ENCODE measurements at regions not wholly inside any gene's neighbourhood (a gene's known extent, or its start where the extent isn't known, plus 50 kb on each side); places are given as distances from the start of the nearest gene placed in this dataset.

- no peaks in the 10 kb centered on the region for H3K9me3 ChIP-seq (ENCODE audit: severe bottlenecking)
- H3K36me3 ChIP-seq: no peaks in the 10 kb centered on the region
- TF ChIP-seq CTCF (IDR thresholded peaks at IDR 0.05; ENCODE audit: low read depth, low read length): no peak
- no peak overlapping the region for H3K4me3 ChIP-seq (ENCODE audit: low read depth, low read length)
- no peaks in the 10 kb centered on the region for H3K27me3 ChIP-seq (ENCODE audit: insufficient read depth, low read depth, severe bottlenecking)
- no peak for DNase-seq
- no peak overlapping the region for H3K27ac ChIP-seq
Measured at GRCh38 chr6:145031001-145031400, 704.3 kb downstream of the EPM2A start.

- no peak for TF ChIP-seq CTCF (IDR thresholded peaks at IDR 0.05; ENCODE audit: low read depth, low read length)
- H3K27me3 ChIP-seq (ENCODE audit: insufficient read depth, low read depth, severe bottlenecking): no peaks in the 10 kb centered on the region
- H3K4me3 ChIP-seq (ENCODE audit: low read depth, low read length): no peak overlapping the region
- H3K36me3 ChIP-seq: no peaks in the 10 kb centered on the region
- DNase-seq: no peak
- H3K9me3 ChIP-seq (ENCODE audit: severe bottlenecking): no peaks in the 10 kb centered on the region
- H3K27ac ChIP-seq: no peak overlapping the region
Measured at GRCh38 chr6:145031962-145032361, 703.4 kb downstream of the EPM2A start.

GRCh38 chr6:145032562-145033145, 702.7 kb downstream of the EPM2A start:
- Histone ChIP-seq H3K27me3 (ENCODE audit: insufficient read depth, low read depth, severe bottlenecking) (no peaks in the 10 kb centered on the region), H3K27ac (no peak overlapping the region), H3K36me3 (no peaks in the 10 kb centered on the region), H3K9me3 (ENCODE audit: severe bottlenecking) (no peaks in the 10 kb centered on the region), H3K4me3 (ENCODE audit: low read depth, low read length) (no peak overlapping the region)
- TF ChIP-seq CTCF (IDR thresholded peaks at IDR 0.05; ENCODE audit: low read depth, low read length): no peak
- DNase-seq: no peak

- no peaks in the 10 kb centered on the region for H3K9me3 ChIP-seq (ENCODE audit: severe bottlenecking)
- H3K36me3 ChIP-seq: no peaks in the 10 kb centered on the region
- TF ChIP-seq CTCF (IDR thresholded peaks at IDR 0.05; ENCODE audit: low read depth, low read length): no peak
- DNase-seq: no peak
- H3K4me3 ChIP-seq (ENCODE audit: low read depth, low read length): no peak overlapping the region
- no peak overlapping the region for H3K27ac ChIP-seq
- no peaks in the 10 kb centered on the region for H3K27me3 ChIP-seq (ENCODE audit: insufficient read depth, low read depth, severe bottlenecking)
Measured at GRCh38 chr6:145034664-145035063, 700.7 kb downstream of the EPM2A start.

GRCh38 chr6:145036236-145036635, 699.1 kb downstream of the EPM2A start:
- H3K4me3 ChIP-seq (ENCODE audit: low read depth, low read length): no peak overlapping the region
- no peak for TF ChIP-seq CTCF (IDR thresholded peaks at IDR 0.05; ENCODE audit: low read depth, low read length)
- H3K27ac ChIP-seq: no peak overlapping the region
- DNase-seq: no peak
- no peaks in the 10 kb centered on the region for H3K9me3 ChIP-seq (ENCODE audit: severe bottlenecking)
- no peaks in the 10 kb centered on the region for H3K27me3 ChIP-seq (ENCODE audit: insufficient read depth, low read depth, severe bottlenecking)
- no peaks in the 10 kb centered on the region for H3K36me3 ChIP-seq

Data from WERI-Rb-1 (cell line).